ENCODE measurements at regions not wholly inside any gene's neighbourhood (a gene's known extent, or its start where the extent isn't known, plus 50 kb on each side); places are given as distances from the start of the nearest gene placed in this dataset.
A peak's percentile ranks its signal among the peaks of the same experiment; 100 is the strongest.

DNA sequence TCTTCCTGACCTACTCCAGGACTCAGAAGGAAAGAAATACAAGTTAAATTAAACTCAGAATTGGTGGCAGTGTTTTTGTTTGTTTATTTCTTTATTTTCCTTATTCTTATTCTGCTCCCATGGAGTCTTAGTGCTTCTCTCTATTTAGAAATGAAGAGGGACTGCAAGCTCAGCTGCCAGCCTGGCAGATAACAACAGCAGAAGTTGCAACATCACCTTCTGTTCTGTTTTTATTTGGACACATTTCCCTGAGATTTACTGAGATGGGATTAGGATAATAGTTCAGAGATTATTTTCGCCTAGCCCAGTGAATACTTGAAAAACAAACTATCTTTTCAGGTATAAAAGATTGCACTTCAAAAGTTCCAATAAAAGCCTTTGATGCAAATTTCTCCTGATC, 70.4 kb upstream of the DTNA start:
- Mint-ChIP-seq H3K27ac (peak overlapping the region; percentile 15; the same call in 1 of the 2 replicates), H3K4me3 (no peak overlapping the region), H3K27me3 (ENCODE audit: insufficient read depth, low read depth, poor library complexity) (peaks cover 1% of the 10 kb centered on the region), H3K4me1 (peaks cover 20% of the 10 kb centered on the region; the same call in 2 of the 3 replicates), H3K36me3 (ENCODE audit: low read depth) (no peaks in the 10 kb centered on the region), H3K9me3 (no peaks in the 10 kb centered on the region)
- TF ChIP-seq CREB1 (CRISPR knock-in tag; IDR thresholded peaks at IDR 0.05; ENCODE audit: low read depth): no peak
- TF ChIP-seq ZNF331 (CRISPR knock-in tag; IDR thresholded peaks at IDR 0.05; ENCODE audit: low read depth): no peak
- TF ChIP-seq NANOG (IDR thresholded peaks at IDR 0.05; ENCODE audit: borderline replicate concordance): no peak
- no peak for TF ChIP-seq JUNB (IDR thresholded peaks at IDR 0.05; ENCODE audit: unreplicated experiment)
- TF ChIP-seq, protein P1, sequence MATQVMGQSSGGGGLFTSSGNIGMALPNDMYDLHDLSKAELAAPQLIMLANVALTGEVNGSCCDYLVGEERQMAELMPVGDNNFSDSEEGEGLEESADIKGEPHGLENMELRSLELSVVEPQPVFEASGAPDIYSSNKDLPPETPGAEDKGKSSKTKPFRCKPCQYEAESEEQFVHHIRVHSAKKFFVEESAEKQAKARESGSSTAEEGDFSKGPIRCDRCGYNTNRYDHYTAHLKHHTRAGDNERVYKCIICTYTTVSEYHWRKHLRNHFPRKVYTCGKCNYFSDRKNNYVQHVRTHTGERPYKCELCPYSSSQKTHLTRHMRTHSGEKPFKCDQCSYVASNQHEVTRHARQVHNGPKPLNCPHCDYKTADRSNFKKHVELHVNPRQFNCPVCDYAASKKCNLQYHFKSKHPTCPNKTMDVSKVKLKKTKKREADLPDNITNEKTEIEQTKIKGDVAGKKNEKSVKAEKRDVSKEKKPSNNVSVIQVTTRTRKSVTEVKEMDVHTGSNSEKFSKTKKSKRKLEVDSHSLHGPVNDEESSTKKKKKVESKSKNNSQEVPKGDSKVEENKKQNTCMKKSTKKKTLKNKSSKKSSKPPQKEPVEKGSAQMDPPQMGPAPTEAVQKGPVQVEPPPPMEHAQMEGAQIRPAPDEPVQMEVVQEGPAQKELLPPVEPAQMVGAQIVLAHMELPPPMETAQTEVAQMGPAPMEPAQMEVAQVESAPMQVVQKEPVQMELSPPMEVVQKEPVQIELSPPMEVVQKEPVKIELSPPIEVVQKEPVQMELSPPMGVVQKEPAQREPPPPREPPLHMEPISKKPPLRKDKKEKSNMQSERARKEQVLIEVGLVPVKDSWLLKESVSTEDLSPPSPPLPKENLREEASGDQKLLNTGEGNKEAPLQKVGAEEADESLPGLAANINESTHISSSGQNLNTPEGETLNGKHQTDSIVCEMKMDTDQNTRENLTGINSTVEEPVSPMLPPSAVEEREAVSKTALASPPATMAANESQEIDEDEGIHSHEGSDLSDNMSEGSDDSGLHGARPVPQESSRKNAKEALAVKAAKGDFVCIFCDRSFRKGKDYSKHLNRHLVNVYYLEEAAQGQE (IDR thresholded peaks at IDR 0.05; ENCODE audit: unreplicated experiment): no peak
- TF ChIP-seq, protein P2, sequence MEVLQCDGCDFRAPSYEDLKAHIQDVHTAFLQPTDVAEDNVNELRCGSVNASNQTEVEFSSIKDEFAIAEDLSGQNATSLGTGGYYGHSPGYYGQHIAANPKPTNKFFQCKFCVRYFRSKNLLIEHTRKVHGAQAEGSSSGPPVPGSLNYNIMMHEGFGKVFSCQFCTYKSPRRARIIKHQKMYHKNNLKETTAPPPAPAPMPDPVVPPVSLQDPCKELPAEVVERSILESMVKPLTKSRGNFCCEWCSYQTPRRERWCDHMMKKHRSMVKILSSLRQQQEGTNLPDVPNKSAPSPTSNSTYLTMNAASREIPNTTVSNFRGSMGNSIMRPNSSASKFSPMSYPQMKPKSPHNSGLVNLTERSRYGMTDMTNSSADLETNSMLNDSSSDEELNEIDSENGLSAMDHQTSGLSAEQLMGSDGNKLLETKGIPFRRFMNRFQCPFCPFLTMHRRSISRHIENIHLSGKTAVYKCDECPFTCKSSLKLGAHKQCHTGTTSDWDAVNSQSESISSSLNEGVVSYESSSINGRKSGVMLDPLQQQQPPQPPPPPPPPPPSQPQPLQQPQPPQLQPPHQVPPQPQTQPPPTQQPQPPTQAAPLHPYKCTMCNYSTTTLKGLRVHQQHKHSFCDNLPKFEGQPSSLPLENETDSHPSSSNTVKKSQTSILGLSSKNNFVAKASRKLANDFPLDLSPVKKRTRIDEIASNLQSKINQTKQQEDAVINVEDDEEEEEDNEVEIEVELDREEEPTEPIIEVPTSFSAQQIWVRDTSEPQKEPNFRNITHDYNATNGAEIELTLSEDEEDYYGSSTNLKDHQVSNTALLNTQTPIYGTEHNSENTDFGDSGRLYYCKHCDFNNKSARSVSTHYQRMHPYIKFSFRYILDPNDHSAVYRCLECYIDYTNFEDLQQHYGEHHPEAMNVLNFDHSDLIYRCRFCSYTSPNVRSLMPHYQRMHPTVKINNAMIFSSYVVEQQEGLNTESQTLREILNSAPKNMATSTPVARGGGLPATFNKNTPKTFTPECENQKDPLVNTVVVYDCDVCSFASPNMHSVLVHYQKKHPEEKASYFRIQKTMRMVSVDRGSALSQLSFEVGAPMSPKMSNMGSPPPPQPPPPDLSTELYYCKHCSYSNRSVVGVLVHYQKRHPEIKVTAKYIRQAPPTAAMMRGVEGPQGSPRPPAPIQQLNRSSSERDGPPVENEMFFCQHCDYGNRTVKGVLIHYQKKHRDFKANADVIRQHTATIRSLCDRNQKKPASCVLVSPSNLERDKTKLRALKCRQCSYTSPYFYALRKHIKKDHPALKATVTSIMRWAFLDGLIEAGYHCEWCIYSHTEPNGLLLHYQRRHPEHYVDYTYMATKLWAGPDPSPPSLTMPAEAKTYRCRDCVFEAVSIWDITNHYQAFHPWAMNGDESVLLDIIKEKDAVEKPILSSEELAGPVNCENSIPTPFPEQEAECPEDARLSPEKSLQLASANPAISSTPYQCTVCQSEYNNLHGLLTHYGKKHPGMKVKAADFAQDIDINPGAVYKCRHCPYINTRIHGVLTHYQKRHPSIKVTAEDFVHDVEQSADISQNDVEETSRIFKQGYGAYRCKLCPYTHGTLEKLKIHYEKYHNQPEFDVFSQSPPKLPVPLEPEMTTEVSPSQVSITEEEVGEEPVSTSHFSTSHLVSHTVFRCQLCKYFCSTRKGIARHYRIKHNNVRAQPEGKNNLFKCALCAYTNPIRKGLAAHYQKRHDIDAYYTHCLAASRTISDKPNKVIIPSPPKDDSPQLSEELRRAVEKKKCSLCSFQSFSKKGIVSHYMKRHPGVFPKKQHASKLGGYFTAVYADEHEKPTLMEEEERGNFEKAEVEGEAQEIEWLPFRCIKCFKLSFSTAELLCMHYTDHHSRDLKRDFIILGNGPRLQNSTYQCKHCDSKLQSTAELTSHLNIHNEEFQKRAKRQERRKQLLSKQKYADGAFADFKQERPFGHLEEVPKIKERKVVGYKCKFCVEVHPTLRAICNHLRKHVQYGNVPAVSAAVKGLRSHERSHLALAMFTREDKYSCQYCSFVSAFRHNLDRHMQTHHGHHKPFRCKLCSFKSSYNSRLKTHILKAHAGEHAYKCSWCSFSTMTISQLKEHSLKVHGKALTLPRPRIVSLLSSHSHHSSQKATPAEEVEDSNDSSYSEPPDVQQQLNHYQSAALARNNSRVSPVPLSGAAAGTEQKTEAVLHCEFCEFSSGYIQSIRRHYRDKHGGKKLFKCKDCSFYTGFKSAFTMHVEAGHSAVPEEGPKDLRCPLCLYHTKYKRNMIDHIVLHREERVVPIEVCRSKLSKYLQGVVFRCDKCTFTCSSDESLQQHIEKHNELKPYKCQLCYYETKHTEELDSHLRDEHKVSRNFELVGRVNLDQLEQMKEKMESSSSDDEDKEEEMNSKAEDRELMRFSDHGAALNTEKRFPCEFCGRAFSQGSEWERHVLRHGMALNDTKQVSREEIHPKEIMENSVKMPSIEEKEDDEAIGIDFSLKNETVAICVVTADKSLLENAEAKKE (CRISPR knock-in tag; IDR thresholded peaks at IDR 0.05): no peak
- TF ChIP-seq EZH2phosphoT487 (IDR thresholded peaks at IDR 0.05; ENCODE audit: unreplicated experiment): no peak
- no peak for TF ChIP-seq POLR2AphosphoS5 (IDR thresholded peaks at IDR 0.05; ENCODE audit: low read depth)
- TF ChIP-seq EZH2 (IDR thresholded peaks at IDR 0.05; ENCODE audit: low read depth, unreplicated experiment): no peak
- no peak for TF ChIP-seq STAT1 (IDR thresholded peaks at IDR 0.05; ENCODE audit: unreplicated experiment)
- TF ChIP-seq, protein P3, sequence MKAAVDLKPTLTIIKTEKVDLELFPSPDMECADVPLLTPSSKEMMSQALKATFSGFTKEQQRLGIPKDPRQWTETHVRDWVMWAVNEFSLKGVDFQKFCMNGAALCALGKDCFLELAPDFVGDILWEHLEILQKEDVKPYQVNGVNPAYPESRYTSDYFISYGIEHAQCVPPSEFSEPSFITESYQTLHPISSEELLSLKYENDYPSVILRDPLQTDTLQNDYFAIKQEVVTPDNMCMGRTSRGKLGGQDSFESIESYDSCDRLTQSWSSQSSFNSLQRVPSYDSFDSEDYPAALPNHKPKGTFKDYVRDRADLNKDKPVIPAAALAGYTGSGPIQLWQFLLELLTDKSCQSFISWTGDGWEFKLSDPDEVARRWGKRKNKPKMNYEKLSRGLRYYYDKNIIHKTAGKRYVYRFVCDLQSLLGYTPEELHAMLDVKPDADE (IDR thresholded peaks at IDR 0.05): no peak
- TF ChIP-seq, protein P4, sequence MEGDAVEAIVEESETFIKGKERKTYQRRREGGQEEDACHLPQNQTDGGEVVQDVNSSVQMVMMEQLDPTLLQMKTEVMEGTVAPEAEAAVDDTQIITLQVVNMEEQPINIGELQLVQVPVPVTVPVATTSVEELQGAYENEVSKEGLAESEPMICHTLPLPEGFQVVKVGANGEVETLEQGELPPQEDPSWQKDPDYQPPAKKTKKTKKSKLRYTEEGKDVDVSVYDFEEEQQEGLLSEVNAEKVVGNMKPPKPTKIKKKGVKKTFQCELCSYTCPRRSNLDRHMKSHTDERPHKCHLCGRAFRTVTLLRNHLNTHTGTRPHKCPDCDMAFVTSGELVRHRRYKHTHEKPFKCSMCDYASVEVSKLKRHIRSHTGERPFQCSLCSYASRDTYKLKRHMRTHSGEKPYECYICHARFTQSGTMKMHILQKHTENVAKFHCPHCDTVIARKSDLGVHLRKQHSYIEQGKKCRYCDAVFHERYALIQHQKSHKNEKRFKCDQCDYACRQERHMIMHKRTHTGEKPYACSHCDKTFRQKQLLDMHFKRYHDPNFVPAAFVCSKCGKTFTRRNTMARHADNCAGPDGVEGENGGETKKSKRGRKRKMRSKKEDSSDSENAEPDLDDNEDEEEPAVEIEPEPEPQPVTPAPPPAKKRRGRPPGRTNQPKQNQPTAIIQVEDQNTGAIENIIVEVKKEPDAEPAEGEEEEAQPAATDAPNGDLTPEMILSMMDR (conservative IDR thresholded peaks at IDR 0.05; ENCODE audit: low read depth in 2 of 2): no peak
- TF ChIP-seq ZNF114 (CRISPR knock-in tag; IDR thresholded peaks at IDR 0.05): no peak
- Histone ChIP-seq H3K79me2 (replicated peaks; ENCODE audit: insufficient read depth) (no peaks in the 10 kb centered on the region), H3K4me2 (no peak overlapping the region), H4K20me1 (replicated peaks; ENCODE audit: insufficient read depth) (no peaks in the 10 kb centered on the region), H3K36me3 (ENCODE audit: insufficient read depth) (no peaks in the 10 kb centered on the region), H3K27ac (ENCODE audit: low read depth) (no peak overlapping the region), H3K4me3 (no peak overlapping the region), H3F3A (replicated peaks; ENCODE audit: low read depth) (no peaks in the 10 kb centered on the region), H3K4me1 (ENCODE audit: insufficient read depth) (peaks cover 27% of the 10 kb centered on the region), H3K9me2 (ENCODE audit: insufficient read depth) (no peaks in the 10 kb centered on the region), H2AFZ (no peak overlapping the region), H3K27me3 (ENCODE audit: insufficient read depth) (no peaks in the 10 kb centered on the region)
- no peak for ATAC-seq
- DNase-seq (ENCODE audit: low spot score): no peak

Measured in GM23338 (cell line).